Endothelial cell of umbilical vein (primary cell): ENCODE measurements at regions not wholly inside any gene's neighbourhood (a gene's known extent, or its start where the extent isn't known, plus 50 kb on each side); places are given as distances from the start of the nearest gene placed in this dataset.

Experiments
- BruUV-seq: library from RNA; stranded (reverse); fragments of 400-500 nt; replicated peaks from 2 replicates; lab custom pipeline; 2021; lab: Mats Ljungman, UMichigan
- CTCF ChIA-PET: fragments of 300-600, 350-600 bp; sonication (Branson Sonifier 250); formaldehyde crosslinking; loops from one replicate; lab custom pipeline; 2021; ENCODE audit warnings: antibody characterized with exemption, inconsistent platforms; lab: Charles Lee
- POLR2A ChIA-PET: fragments of 300-600, 350-600 bp; sonication (Branson Sonifier 250); formaldehyde crosslinking; loops from one replicate; lab custom pipeline; 2021; ENCODE audit warnings: antibody characterized with exemption, inconsistent platforms; lab: Charles Lee
- DNase-seq: peaks from one replicate; pipeline ENCODE4 v3.0.0-alpha.2; 2011; ENCODE audit warnings: low read depth, low spot score
- FAIRE-seq: peaks from 2 replicates; lab custom pipeline; 2011; peaks lifted over from hg19 to GRCh38; lab: Jason Lieb, UNC
- H2AFZ ChIP-seq: 2 replicates; pipeline ENCODE4 v1.6.0; 2012; ENCODE audit warnings: low read depth, low read length, control low read depth, inconsistent platforms
- H3K27ac ChIP-seq: 2 replicates; pipeline ENCODE4 v1.5.1; 2011; ENCODE audit warnings: low read depth, mild to moderate bottlenecking, control low read depth, low read length, moderate library complexity; ENCODE audit not compliant: insufficient read depth
- H3K27me3 ChIP-seq, 2 experiments: 2 replicates each; pipeline versions ENCODE4 v1.6.0 to v1.6.1; 2011; ENCODE audit warnings: low read length in 2 of 2, mixed read lengths in 1 of 2; ENCODE audit not compliant: control insufficient read depth in 2 of 2, insufficient read depth in 2 of 2
- H3K36me3 ChIP-seq, 2 experiments: 2 replicates in 1 of 2; 3 replicates in 1 of 2; pipeline ENCODE4 v1.5.1; 2011; ENCODE audit warnings: low read length in 2 of 2, mild to moderate bottlenecking in 1 of 2, moderate library complexity in 1 of 2; ENCODE audit not compliant: control insufficient read depth in 2 of 2, insufficient read depth in 2 of 2; ENCODE audit errors: extremely low read depth in 1 of 2
- H3K4me1 ChIP-seq: 3 replicates; pipeline ENCODE4 v1.5.1; 2011; ENCODE audit warnings: mild to moderate bottlenecking, low read length; ENCODE audit not compliant: control insufficient read depth, insufficient read depth; ENCODE audit errors: extremely low read depth
- H3K4me2 ChIP-seq: 2 replicates; pipeline ENCODE4 v1.6.1; 2011; ENCODE audit warnings: low read length, control low read depth, mixed read lengths; ENCODE audit not compliant: insufficient read depth
- H3K4me3 ChIP-seq, 3 experiments: fragments of 200-600 bp in 1 of 3; sonication (generic), shearing (Covaris generic) in 1 of 3; replicated peaks in 1 of 3; 2 replicates each; pipeline ENCODE4 v1.5.1; 2011 to 2016; ENCODE audit warnings: control low read depth in 3 of 3, low read length in 3 of 3, mild to moderate bottlenecking in 2 of 3, inconsistent platforms in 1 of 3, low read depth in 1 of 3, moderate library complexity in 1 of 3; ENCODE audit not compliant: insufficient read depth in 1 of 3
- H3K79me2 ChIP-seq: 2 replicates; pipeline ENCODE4 v1.6.0; 2012; ENCODE audit warnings: low read length, inconsistent platforms; ENCODE audit not compliant: control insufficient read depth, insufficient read depth
- H3K9ac ChIP-seq: replicated peaks from 2 replicates; pipeline ENCODE3; 2011; ENCODE audit warnings: low read length, control low read depth; ENCODE audit not compliant: insufficient read depth; ENCODE audit errors: extremely low read depth
- H3K9me1 ChIP-seq: replicated peaks from 3 replicates; pipeline ENCODE4 v1.6.0; 2011; ENCODE audit warnings: mild to moderate bottlenecking, low read length; ENCODE audit not compliant: control insufficient read depth, insufficient read depth; ENCODE audit errors: extremely low read depth
- H3K9me3 ChIP-seq: replicated peaks from 2 replicates; pipeline ENCODE4 v1.5.1; 2012; ENCODE audit warnings: low read length, inconsistent platforms; ENCODE audit not compliant: control insufficient read depth, insufficient read depth
- H4K20me1 ChIP-seq: replicated peaks from 2 replicates; pipeline ENCODE3; 2011; ENCODE audit warnings: mild to moderate bottlenecking, low read length; ENCODE audit not compliant: control insufficient read depth, insufficient read depth; ENCODE audit errors: extremely low read depth
- EZH2 ChIP-seq: IDR thresholded peaks from 2 replicates; pipeline ENCODE4 v1.6.1; 2012; ENCODE audit warnings: borderline replicate concordance, low read depth, mild to moderate bottlenecking, moderate library complexity, low read length, inconsistent platforms; ENCODE audit not compliant: severe bottlenecking
- FOS ChIP-seq: IDR thresholded peaks from 2 replicates; pipeline ENCODE4 v1.6.1; 2011; ENCODE audit warnings: mild to moderate bottlenecking, low read length, moderate library complexity, borderline replicate concordance; ENCODE audit not compliant: insufficient read depth
- GATA2 ChIP-seq: IDR thresholded peaks from 2 replicates; pipeline ENCODE4 v1.7.0; 2011; ENCODE audit warnings: low read depth, mild to moderate bottlenecking, moderate library complexity, mixed read lengths, low read length; ENCODE audit not compliant: insufficient read length, insufficient read depth
- JUN ChIP-seq: IDR thresholded peaks from 2 replicates; pipeline ENCODE4 v1.6.1; 2011; ENCODE audit warnings: borderline replicate concordance, low read depth; ENCODE audit not compliant: insufficient read length, insufficient read depth
- MYC ChIP-seq: IDR thresholded peaks from one replicate; pipeline ENCODE4 v1.6.1; 2011; ENCODE audit warnings: mild to moderate bottlenecking, low read depth, low read length
- POLR2A ChIP-seq: IDR thresholded peaks from 2 replicates; pipeline ENCODE4 v1.6.1; 2012; ENCODE audit warnings: low read depth, mild to moderate bottlenecking, control low read depth, low read length
- POLR2AphosphoS5 ChIP-seq: IDR thresholded peaks from 2 replicates; pipeline ENCODE4 v1.6.1; 2012; ENCODE audit warnings: low read depth, mild to moderate bottlenecking, control low read depth, low read length, moderate library complexity; ENCODE audit not compliant: insufficient read depth
- dilution Hi-C: fragments of 300-500 bp; cut with MboI; formaldehyde crosslinking; loops from one replicate; pipeline ENCODE4 v1.15.0; 2019; ENCODE audit warnings: low sequenced_read_pairs; ENCODE audit not compliant: extremely low pct_ligation_motif_present
- intact Hi-C: fragments of 100-400 bp; cut with micrococcal nuclease; formaldehyde crosslinking; loops from one replicate; pipeline ENCODE4 v1.10.0; 2022
- TF ChIP-seq, protein P1 (sequence below), 2 donors: IDR thresholded peaks; 1 replicate in 1 of 2; 2 replicates in 1 of 2; pipeline ENCODE4 v1.5.1; 2011; ENCODE audit warnings: low read length in 2 of 2, mild to moderate bottlenecking in 2 of 2, moderate library complexity in 2 of 2, control low read depth in 1 of 2, inconsistent platforms in 1 of 2, low read depth in 1 of 2; ENCODE audit not compliant: insufficient read depth in 1 of 2; ENCODE audit errors: extremely low read depth in 1 of 2
- TF ChIP-seq, protein P2 (sequence below): IDR thresholded peaks from 2 replicates; pipeline ENCODE4 v1.6.1; 2011; ENCODE audit not compliant: insufficient read depth, insufficient read length

DNA sequence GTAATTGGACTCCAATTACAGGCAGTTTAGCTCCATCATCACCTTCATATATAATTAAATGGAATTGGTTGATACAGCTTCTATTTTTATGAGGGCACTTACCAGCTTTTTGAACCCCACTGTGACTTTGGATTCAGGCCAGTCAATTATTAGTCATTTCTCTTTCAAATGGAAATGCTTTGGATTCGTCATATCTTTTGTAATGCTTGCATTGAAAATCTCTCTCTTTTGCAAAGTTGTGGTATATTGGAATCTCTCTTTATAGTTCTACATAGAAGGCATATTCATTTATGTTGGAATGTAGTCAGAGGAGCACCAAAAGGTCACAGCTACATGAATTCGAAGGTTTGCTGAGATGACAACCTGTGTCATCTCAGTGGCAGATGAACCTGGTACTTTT, 1074.3 kb upstream of the SLC10A2 start:
- no peak overlapping the region for H3K9ac ChIP-seq
- TF ChIP-seq MYC, result no peak
- TF ChIP-seq EZH2, result no peak
- FAIRE-seq, result no peak
- H3K36me3 ChIP-seq, result no peaks in the 10 kb centered on the region
- H3K4me2 ChIP-seq, result no peak overlapping the region
- H3K4me3 ChIP-seq, result no peak overlapping the region
- DNase-seq, result peak; percentile 18
- H2AFZ ChIP-seq, result no peak overlapping the region
- no peaks in the 10 kb centered on the region for H3K79me2 ChIP-seq
- POLR2A ChIA-PET, result no interaction called here
- H3K9me1 ChIP-seq, result no peaks in the 10 kb centered on the region
- H3K9me3 ChIP-seq, result no peaks in the 10 kb centered on the region
- H4K20me1 ChIP-seq, result no peaks in the 10 kb centered on the region
- no peaks in the 10 kb centered on the region for H3K27me3 ChIP-seq
- dilution Hi-C loops, result no loop called here
- H3K27ac ChIP-seq, result no peak overlapping the region
- H3K4me1 ChIP-seq, result no peaks in the 10 kb centered on the region
- BruUV-seq, result no TSS peak
- CTCF ChIA-PET, result no interaction called here
- intact Hi-C loops, result no loop called here

DNA sequence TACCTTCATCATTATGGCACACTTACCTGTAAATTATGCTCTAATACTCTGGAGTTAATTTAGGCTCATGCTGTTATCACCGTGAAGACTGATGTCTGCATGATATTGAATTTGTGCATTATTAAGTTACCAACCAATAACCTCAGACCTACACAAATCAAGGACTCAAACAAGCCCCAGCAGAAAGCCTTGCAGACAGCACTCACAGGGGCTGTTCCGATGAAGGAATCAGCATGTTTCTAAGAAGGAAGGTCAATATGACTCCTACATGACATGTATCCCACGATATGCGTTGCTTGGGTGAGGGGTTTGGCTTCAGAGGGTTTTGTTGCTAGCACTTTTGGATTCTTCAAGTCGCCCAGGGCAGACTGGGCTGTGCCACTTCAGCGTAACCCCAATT, 1071.2 kb upstream of the SLC10A2 start:
- POLR2A ChIA-PET, result no interaction called here
- no peak for DNase-seq

More for the DNA sequence above, 1071.2 kb upstream of the SLC10A2 start:
- Histone ChIP-seq H3K27me3 (no peaks in the 10 kb centered on the region), H2AFZ (no peak overlapping the region), H3K4me1 (no peaks in the 10 kb centered on the region), H4K20me1 (no peaks in the 10 kb centered on the region), H3K79me2 (no peaks in the 10 kb centered on the region), H3K4me2 (no peak overlapping the region), H3K9ac (no peak overlapping the region), H3K4me3 (no peak overlapping the region), H3K36me3 (no peaks in the 10 kb centered on the region), H3K9me1 (no peaks in the 10 kb centered on the region), H3K9me3 (no peaks in the 10 kb centered on the region), H3K27ac (no peak overlapping the region)
- intact Hi-C loops (no loop called here), dilution Hi-C loops (no loop called here)
- no TSS peak for BruUV-seq
- CTCF ChIA-PET, result no interaction called here
- no peak for FAIRE-seq
- TF ChIP-seq, protein P1, sequence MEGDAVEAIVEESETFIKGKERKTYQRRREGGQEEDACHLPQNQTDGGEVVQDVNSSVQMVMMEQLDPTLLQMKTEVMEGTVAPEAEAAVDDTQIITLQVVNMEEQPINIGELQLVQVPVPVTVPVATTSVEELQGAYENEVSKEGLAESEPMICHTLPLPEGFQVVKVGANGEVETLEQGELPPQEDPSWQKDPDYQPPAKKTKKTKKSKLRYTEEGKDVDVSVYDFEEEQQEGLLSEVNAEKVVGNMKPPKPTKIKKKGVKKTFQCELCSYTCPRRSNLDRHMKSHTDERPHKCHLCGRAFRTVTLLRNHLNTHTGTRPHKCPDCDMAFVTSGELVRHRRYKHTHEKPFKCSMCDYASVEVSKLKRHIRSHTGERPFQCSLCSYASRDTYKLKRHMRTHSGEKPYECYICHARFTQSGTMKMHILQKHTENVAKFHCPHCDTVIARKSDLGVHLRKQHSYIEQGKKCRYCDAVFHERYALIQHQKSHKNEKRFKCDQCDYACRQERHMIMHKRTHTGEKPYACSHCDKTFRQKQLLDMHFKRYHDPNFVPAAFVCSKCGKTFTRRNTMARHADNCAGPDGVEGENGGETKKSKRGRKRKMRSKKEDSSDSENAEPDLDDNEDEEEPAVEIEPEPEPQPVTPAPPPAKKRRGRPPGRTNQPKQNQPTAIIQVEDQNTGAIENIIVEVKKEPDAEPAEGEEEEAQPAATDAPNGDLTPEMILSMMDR (IDR thresholded peaks at IDR 0.05; ENCODE audit: extremely low read depth in 1 of 2, insufficient read depth in 1 of 2, low read depth in 1 of 2, low read length in 2 of 2), result no peak
- TF ChIP-seq EZH2 (no peak), GATA2 (no peak), FOS (no peak), POLR2AphosphoS5 (no peak), JUN (no peak), POLR2A (no peak), MYC (no peak)
- TF ChIP-seq, protein P2, sequence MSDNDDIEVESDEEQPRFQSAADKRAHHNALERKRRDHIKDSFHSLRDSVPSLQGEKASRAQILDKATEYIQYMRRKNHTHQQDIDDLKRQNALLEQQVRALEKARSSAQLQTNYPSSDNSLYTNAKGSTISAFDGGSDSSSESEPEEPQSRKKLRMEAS, result no peak
